DND-41 (cell line): ENCODE measurements at regions not wholly inside any gene's neighbourhood (a gene's known extent, or its start where the extent isn't known, plus 50 kb on each side); places are given as distances from the start of the nearest gene placed in this dataset.

Experiments
- ATAC-seq: fragments of 200-7000 bp; cut with Tn5 transposase; 3 replicates; pipeline ENCODE4 v1.9.1; 2021; ENCODE audit warnings: low read depth; ENCODE audit not compliant: insufficient read depth
- DNase-seq: peaks from one replicate; pipeline ENCODE4 v3.0.0-alpha.2; 2020
- H2AFZ ChIP-seq: 2 replicates; pipeline ENCODE4 v1.6.0; 2012; ENCODE audit warnings: low read depth, low read length
- H3K27ac ChIP-seq: 2 replicates; pipeline ENCODE4 v1.5.1; 2012; ENCODE audit warnings: low read length, inconsistent platforms
- H3K27me3 ChIP-seq: fragments of 200-600 bp; sonication (generic); 2 replicates; pipeline ENCODE4 v1.6.0; 2012; ENCODE audit warnings: low read length, mild to moderate bottlenecking, inconsistent platforms; ENCODE audit not compliant: insufficient read depth, poor library complexity
- H3K36me3 ChIP-seq: 2 replicates; pipeline ENCODE4 v1.5.1; 2012; ENCODE audit warnings: low read length, inconsistent platforms; ENCODE audit not compliant: insufficient read depth
- H3K4me1 ChIP-seq: 2 replicates; pipeline ENCODE4 v1.5.1; 2012; ENCODE audit warnings: mild to moderate bottlenecking, low read length; ENCODE audit not compliant: insufficient read depth
- H3K4me2 ChIP-seq: 2 replicates; pipeline ENCODE4 v1.6.0; 2012; ENCODE audit warnings: mild to moderate bottlenecking, moderate library complexity, low read length, inconsistent platforms; ENCODE audit not compliant: insufficient read depth
- H3K4me3 ChIP-seq, 2 experiments: fragments of 200-600 bp in 1 of 2; shearing (Covaris generic) in 1 of 2; 2 replicates each; pipeline ENCODE4 v1.5.1; 2012 to 2016; ENCODE audit warnings: inconsistent platforms in 2 of 2, low read length in 2 of 2, mild to moderate bottlenecking in 2 of 2, low read depth in 1 of 2, moderate library complexity in 1 of 2
- H3K79me2 ChIP-seq: 2 replicates; pipeline ENCODE4 v1.6.0; 2012; ENCODE audit warnings: low read length, inconsistent platforms; ENCODE audit not compliant: insufficient read depth
- H3K9ac ChIP-seq: 2 replicates; pipeline ENCODE4 v1.6.0; 2012; ENCODE audit warnings: low read depth, mild to moderate bottlenecking, inconsistent platforms, low read length, moderate library complexity
- H3K9me3 ChIP-seq: 2 replicates; pipeline ENCODE4 v1.5.1; 2012; ENCODE audit warnings: low read length, moderate library complexity, mild to moderate bottlenecking, inconsistent platforms; ENCODE audit not compliant: insufficient read depth, severe bottlenecking
- H4K20me1 ChIP-seq: 2 replicates; pipeline ENCODE4 v1.6.0; 2012; ENCODE audit warnings: low read length; ENCODE audit not compliant: insufficient read depth
- EZH2 ChIP-seq: IDR thresholded peaks from 3 replicates; pipeline ENCODE4 v1.6.1; 2012; ENCODE audit warnings: borderline replicate concordance, low read depth, mild to moderate bottlenecking, moderate library complexity, low read length, inconsistent platforms; ENCODE audit not compliant: severe bottlenecking
- TF ChIP-seq, protein P1 (sequence below): IDR thresholded peaks from 2 replicates; pipeline ENCODE4 v1.5.1; 2012; ENCODE audit warnings: borderline replicate concordance, low read length, moderate library complexity, mild to moderate bottlenecking; ENCODE audit not compliant: poor library complexity, severe bottlenecking; ENCODE audit errors: extremely low read depth

DNA sequence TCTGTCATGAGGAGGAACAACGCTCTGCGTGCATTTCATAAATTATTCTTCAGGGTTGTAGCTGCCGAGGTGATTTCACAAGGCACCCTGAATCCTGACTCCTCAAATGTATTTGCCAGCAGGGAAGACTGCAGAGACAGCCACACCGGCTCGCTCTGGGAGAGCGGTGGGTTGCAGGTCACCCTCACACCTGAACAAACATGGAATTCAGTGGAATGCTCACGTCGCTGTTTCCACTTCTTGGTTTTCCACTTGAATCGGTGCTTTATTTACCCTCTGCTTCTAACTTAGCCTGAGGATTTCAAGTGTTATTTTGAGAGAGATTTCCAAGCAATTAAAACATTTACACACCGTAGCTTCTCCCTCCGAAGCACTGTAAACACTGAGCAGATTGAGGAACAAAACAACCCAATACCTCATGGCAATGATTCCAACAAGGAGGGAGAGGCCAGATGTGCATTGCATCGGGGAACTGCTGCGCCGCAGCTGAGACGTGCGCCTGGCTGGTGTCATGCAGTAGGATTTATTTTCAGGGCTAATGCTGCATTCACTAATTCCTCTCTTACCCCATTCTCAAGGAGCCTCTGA lies 59.5 kb upstream of the GGTLC1 start:
- Histone ChIP-seq H3K4me2 (no peak overlapping the region), H3K36me3 (no peaks in the 10 kb centered on the region), H3K9ac (no peak overlapping the region), H3K4me3 (no peak overlapping the region), H3K27ac (no peak overlapping the region), H4K20me1 (no peaks in the 10 kb centered on the region), H3K27me3 (no peaks in the 10 kb centered on the region), H3K9me3 (no peaks in the 10 kb centered on the region), H3K79me2 (no peaks in the 10 kb centered on the region), H2AFZ (no peak overlapping the region), H3K4me1 (peaks cover 28% of the 10 kb centered on the region)
- DNase-seq (no peak), ATAC-seq (no peak)
- TF ChIP-seq, protein P1, sequence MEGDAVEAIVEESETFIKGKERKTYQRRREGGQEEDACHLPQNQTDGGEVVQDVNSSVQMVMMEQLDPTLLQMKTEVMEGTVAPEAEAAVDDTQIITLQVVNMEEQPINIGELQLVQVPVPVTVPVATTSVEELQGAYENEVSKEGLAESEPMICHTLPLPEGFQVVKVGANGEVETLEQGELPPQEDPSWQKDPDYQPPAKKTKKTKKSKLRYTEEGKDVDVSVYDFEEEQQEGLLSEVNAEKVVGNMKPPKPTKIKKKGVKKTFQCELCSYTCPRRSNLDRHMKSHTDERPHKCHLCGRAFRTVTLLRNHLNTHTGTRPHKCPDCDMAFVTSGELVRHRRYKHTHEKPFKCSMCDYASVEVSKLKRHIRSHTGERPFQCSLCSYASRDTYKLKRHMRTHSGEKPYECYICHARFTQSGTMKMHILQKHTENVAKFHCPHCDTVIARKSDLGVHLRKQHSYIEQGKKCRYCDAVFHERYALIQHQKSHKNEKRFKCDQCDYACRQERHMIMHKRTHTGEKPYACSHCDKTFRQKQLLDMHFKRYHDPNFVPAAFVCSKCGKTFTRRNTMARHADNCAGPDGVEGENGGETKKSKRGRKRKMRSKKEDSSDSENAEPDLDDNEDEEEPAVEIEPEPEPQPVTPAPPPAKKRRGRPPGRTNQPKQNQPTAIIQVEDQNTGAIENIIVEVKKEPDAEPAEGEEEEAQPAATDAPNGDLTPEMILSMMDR = no peak
- no peak for TF ChIP-seq EZH2

DNA sequence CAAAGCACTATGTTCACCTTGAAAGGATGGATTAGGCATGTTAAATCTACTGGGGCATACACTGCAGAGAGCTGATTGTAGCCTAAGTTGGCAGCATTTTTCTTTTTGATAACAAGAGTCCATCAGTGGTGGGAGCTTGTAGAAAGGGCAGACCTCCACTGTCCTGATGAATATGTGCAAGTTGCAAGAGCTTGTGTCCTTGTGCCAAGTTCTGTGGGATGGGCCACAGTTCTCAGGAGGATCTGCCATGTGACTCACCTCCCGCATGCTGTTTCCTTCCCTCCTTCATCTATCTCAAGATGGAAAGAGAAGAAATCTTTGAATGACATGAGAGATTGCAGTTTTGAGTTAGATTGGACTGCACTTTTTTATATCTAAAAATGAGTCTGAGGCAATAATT lies 58.3 kb upstream of the GGTLC1 start:
- no peak overlapping the region for H3K9ac ChIP-seq
- no peak overlapping the region for H3K4me3 ChIP-seq
- H3K27me3 ChIP-seq = no peaks in the 10 kb centered on the region
- H2AFZ ChIP-seq = peak overlapping the region; percentile 23
- H4K20me1 ChIP-seq = no peaks in the 10 kb centered on the region
- DNase-seq (no peak), ATAC-seq (no peak)
- H3K4me1 ChIP-seq = peaks cover 28% of the 10 kb centered on the region
- H3K79me2 ChIP-seq = no peaks in the 10 kb centered on the region
- 0 out of 2 replicates have a peak overlapping the region, but pooled peaks have one; percentile 4 for H3K27ac ChIP-seq
- no peaks in the 10 kb centered on the region for H3K9me3 ChIP-seq
- no peaks in the 10 kb centered on the region for H3K36me3 ChIP-seq
- TF ChIP-seq, protein P1 = no peak
- no peak for TF ChIP-seq EZH2
- no peak overlapping the region for H3K4me2 ChIP-seq

DNA sequence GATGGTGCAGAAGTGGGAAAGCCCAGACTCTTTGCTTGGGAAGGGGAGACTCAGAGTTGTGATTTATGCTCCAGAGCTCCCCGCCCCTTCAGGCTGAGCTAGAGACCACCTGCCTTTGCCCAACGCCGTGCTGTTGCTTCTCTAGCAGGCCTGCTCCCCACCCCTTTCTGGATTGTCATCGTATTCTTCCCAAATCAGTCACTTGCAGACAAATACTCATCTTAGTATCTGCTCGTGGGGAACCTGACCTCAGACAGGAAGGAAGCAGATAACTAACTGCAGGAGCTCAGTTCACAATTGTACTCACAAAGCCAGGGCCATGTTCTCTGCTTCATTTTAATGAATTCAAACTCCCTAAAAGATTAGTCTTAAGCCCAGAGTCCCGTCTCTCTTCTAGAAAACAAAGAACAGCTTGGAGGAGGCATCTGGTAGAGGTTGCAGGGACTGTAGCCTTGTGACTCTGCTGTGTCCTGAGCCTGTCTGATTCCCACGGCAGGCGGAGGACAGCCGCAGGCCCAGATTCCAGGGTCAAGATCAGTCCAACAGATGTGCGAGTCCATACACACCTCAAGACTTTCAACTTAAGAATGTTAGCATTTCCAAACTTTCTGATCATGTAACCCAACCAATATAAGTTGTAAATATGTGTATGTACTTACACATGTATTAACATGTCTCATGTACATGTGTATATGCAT lies 57.2 kb upstream of the GGTLC1 start:
- H3K9ac ChIP-seq = peak overlapping the region; percentile 31
- no peaks in the 10 kb centered on the region for H3K27me3 ChIP-seq
- ATAC-seq (peak; percentile 95), DNase-seq (peak; percentile 61)
- H3K9me3 ChIP-seq = no peaks in the 10 kb centered on the region
- H3K4me1 ChIP-seq = peaks cover 28% of the 10 kb centered on the region
- H2AFZ ChIP-seq = peak overlapping the region; percentile 90
- no peaks in the 10 kb centered on the region for H3K36me3 ChIP-seq
- H4K20me1 ChIP-seq = no peaks in the 10 kb centered on the region
- H3K4me2 ChIP-seq = peak overlapping the region; percentile 20; the same call in 1 of the 2 replicates
- H3K79me2 ChIP-seq = no peaks in the 10 kb centered on the region
- peak overlapping the region; percentile 87 for H3K27ac ChIP-seq
- TF ChIP-seq, protein P1 = no peak
- TF ChIP-seq EZH2 = no peak
- no peak overlapping the region for H3K4me3 ChIP-seq
